SIG-M5 treated with dmso at 0.1 percent for 504 hours (cell line): ENCODE measurements at regions not wholly inside any gene's neighbourhood (a gene's known extent, or its start where the extent isn't known, plus 50 kb on each side); places are given as distances from the start of the nearest gene placed in this dataset.

Experiments used
- DNase-seq: peaks from one replicate; lab custom pipeline; 2025; ENCODE audit not compliant: unreplicated experiment; lab: John Stamatoyannopoulos, UW

GRCh38 chr17:54795046-54795445, 105.6 kb upstream of the TOM1L1 start:
- DNase-seq = peak; percentile 14

GRCh38 chr17:54807331-54807730, 93.3 kb upstream of the TOM1L1 start:
- DNase-seq = no peak

- DNase-seq = no peak
These were observed 86.8 kb upstream of the TOM1L1 start for GRCh38 chr17:54813896-54814295.

GRCh38 chr17:54814371-54814770, 86.3 kb upstream of the TOM1L1 start:
- no peak for DNase-seq

- DNase-seq = no peak
These were observed 66.6 kb upstream of the TOM1L1 start for GRCh38 chr17:54834086-54834485.

- DNase-seq = no peak
These were observed 65.6 kb upstream of the TOM1L1 start for GRCh38 chr17:54835015-54835414.

- no peak for DNase-seq
These were observed 63.8 kb upstream of the TOM1L1 start for GRCh38 chr17:54836723-54837462.

- DNase-seq = no peak
These were observed 61.8 kb upstream of the TOM1L1 start for GRCh38 chr17:54838651-54839421.

GRCh38 chr17:54839447-54839846, 61.2 kb upstream of the TOM1L1 start:
- DNase-seq = no peak

GRCh38 chr17:54840885-54841591, 59.6 kb upstream of the TOM1L1 start:
- no peak for DNase-seq

- no peak for DNase-seq
These were observed 59.0 kb upstream of the TOM1L1 start for GRCh38 chr17:54841656-54842055.

- DNase-seq = no peak
These were observed 56.4 kb upstream of the TOM1L1 start for GRCh38 chr17:54844233-54844632.

- no peak for DNase-seq
These were observed 52.2 kb upstream of the TOM1L1 start for GRCh38 chr17:54848368-54848987.

GRCh38 chr17:54849660-54850059, 51.0 kb upstream of the TOM1L1 start:
- DNase-seq = no peak
